ENCODE measurements at regions not wholly inside any gene's neighbourhood (a gene's known extent, or its start where the extent isn't known, plus 50 kb on each side); places are given as distances from the start of the nearest gene placed in this dataset.

DNA sequence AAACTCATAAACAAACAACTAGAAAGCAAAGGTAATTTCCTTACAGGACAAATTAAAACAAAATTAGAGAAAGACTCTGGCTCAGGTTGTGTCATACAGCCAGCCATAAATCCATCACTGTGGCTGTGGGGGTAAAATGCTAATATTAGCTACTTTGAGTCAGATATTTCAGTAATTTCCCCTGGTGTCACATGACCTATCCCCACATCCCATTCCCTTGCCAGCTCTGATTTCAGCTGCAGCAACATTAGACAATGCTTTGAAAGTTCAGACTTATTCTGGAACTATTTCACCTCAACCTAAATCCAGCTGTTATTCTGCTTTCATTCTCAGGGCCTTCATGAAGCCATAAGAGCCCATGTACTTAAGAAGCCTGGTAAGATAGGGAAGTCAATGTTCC is 55.3 kb downstream of the RPL10L start:
- TF ChIP-seq, protein P1, sequence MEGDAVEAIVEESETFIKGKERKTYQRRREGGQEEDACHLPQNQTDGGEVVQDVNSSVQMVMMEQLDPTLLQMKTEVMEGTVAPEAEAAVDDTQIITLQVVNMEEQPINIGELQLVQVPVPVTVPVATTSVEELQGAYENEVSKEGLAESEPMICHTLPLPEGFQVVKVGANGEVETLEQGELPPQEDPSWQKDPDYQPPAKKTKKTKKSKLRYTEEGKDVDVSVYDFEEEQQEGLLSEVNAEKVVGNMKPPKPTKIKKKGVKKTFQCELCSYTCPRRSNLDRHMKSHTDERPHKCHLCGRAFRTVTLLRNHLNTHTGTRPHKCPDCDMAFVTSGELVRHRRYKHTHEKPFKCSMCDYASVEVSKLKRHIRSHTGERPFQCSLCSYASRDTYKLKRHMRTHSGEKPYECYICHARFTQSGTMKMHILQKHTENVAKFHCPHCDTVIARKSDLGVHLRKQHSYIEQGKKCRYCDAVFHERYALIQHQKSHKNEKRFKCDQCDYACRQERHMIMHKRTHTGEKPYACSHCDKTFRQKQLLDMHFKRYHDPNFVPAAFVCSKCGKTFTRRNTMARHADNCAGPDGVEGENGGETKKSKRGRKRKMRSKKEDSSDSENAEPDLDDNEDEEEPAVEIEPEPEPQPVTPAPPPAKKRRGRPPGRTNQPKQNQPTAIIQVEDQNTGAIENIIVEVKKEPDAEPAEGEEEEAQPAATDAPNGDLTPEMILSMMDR (IDR thresholded peaks at IDR 0.05; ENCODE audit: low read depth, low read length): no peak
- no peaks in the 10 kb centered on the region for H3K36me3 ChIP-seq
- H3K9me3 ChIP-seq: no peaks in the 10 kb centered on the region
- H3K4me3 ChIP-seq (ENCODE audit: low read depth, low read length): no peak overlapping the region
- no peak for DNase-seq
- no peaks in the 10 kb centered on the region for H3K27me3 ChIP-seq
- no peaks in the 10 kb centered on the region for H3K4me1 ChIP-seq

DNA sequence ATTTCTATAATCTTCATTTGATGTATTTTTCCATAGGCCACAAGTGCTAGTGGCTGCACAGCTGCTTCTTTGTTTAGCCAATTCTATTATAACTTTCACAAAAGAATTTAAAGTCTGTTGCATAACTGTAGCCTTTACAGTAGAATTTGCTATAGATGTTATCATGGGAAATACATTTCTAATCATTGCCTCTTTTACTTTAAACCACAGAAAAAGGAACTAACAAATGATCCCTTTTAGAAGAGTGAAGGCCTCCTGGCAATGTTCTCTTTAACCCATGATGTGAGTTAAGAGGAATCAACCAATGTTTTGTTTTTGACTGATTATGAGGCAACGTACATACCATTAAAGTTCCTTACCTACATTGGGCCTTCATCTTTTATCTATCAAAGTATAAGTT is 68.8 kb downstream of the RPL10L start:
- Histone ChIP-seq H3K27me3 (no peaks in the 10 kb centered on the region), H3K9me3 (no peaks in the 10 kb centered on the region), H3K4me3 (ENCODE audit: low read depth, low read length) (no peak overlapping the region), H3K36me3 (no peaks in the 10 kb centered on the region), H3K4me1 (peaks cover 3% of the 10 kb centered on the region)
- DNase-seq: no peak
- TF ChIP-seq, protein P1 (IDR thresholded peaks at IDR 0.05; ENCODE audit: low read depth, low read length): no peak

DNA sequence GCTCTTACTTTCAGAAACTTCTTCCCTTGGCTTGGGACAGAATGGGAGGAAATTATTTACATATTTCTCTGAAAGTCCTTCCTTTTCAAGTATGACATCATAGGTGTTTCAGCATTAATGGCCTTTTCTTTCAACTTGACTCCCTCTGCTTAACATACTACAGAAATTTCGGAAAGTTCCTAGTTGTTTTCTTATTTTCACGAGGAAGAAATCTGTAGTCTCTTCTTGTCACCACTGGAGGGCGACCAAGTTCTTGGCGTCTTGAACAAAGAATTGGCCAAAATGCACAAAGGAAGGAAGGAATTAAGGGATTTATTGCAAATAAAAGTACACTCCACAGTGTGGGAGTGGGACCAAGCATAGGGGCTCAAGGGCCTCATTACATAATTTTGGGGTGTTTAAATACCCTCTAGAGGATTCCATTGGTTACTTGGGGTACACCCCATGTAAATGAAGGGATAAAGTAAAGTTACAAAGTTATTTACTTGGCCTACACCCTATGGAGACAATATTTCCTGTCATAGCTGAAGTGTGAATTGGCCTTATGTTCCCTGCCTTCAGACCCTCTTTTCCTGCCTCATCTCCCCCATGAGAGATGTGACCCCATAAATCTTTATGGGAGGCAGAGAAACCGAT is 70.4 kb downstream of the RPL10L start:
- Histone ChIP-seq H3K27me3 (no peaks in the 10 kb centered on the region), H3K4me1 (peaks cover 3% of the 10 kb centered on the region), H3K36me3 (no peaks in the 10 kb centered on the region), H3K4me3 (ENCODE audit: low read depth, low read length) (no peak overlapping the region), H3K9me3 (no peaks in the 10 kb centered on the region)
- DNase-seq: peak; percentile 59
- TF ChIP-seq, protein P1 (IDR thresholded peaks at IDR 0.05; ENCODE audit: low read depth, low read length): peak; percentile 77

DNA sequence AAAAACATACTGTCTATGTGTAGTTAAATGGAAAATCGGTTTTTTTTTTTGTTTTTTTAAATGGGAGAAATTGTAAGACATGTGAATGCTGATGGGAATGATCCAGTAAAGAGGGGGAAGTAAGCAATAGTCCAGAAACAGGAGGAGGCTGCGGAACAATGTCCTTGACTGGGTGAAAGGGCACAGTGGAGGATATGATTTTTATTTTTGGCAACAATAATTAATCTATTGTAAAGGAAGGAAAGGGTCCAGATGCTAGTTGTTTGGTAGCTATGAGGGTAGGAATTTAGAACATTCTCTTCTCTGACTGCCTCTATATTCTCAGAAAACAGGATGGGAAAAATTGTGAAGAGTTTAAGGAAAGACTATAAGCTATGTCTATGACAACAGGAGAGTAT is 76.6 kb downstream of the RPL10L start:
- H3K36me3 ChIP-seq: no peaks in the 10 kb centered on the region
- no peaks in the 10 kb centered on the region for H3K9me3 ChIP-seq
- no peaks in the 10 kb centered on the region; the same call in none of the 2 replicates for H3K4me1 ChIP-seq
- no peak overlapping the region for H3K4me3 ChIP-seq (ENCODE audit: low read depth, low read length)
- TF ChIP-seq, protein P1 (IDR thresholded peaks at IDR 0.05; ENCODE audit: low read depth, low read length): no peak
- no peak for DNase-seq
- no peaks in the 10 kb centered on the region for H3K27me3 ChIP-seq

DNA sequence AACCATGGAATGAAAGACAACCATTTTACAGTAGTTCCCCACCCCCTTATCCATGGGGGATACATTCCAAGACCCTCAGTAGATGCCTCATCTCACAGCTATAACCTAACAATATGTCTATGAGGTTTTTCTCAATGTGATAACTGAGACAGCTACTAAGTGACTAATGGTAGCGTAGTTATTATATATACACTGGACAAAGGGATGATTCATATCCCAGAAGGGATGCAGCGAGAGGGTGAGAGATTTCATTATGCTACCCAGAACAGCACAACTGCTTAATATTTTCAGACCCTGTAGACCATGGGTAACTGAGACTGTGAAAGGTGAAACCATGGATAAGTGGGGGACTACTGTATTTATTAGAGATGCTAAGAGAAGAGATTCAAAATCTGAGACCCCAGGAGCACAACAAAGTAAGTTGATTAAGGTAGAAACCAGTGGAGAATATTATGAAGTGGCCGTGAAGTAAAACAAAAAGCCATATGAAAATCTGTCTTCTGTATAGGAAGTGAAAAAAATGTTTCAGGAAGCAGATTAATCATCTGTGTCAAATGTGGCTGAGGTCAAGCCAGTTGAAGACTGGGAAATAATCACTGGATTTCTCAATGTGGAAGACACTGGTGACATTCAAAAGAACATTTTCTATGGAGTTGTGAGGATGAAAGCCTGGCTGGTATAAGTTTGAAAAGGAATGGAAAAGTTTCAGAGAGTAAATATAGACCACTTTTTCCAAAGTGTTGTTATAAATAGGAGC is 77.2 kb downstream of the RPL10L start:
- TF ChIP-seq, protein P1 (IDR thresholded peaks at IDR 0.05; ENCODE audit: low read depth, low read length): no peak
- Histone ChIP-seq H3K4me1 (no peaks in the 10 kb centered on the region), H3K9me3 (no peaks in the 10 kb centered on the region), H3K27me3 (no peaks in the 10 kb centered on the region), H3K36me3 (no peaks in the 10 kb centered on the region), H3K4me3 (ENCODE audit: low read depth, low read length) (no peak overlapping the region)
- DNase-seq: no peak

DNA sequence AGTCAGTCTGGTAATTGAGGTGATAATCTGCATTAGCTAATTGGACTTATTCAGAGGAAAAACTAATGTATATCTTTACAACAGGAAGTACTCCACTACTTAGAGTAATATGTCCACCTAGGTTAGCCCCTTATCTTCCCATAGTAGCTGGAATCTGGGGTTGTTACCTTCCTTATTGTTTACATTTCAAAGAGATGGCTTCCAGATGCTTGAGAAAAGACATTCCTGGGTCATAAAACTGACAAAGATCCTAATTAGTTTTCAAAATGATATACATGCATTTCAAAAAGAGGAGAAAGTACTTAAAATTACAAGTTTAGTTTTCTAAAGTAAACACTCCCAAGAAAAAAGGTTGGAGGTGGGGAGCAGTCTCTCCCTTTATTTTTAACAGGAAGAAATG is 78.1 kb downstream of the RPL10L start:
- Histone ChIP-seq H3K4me1 (no peaks in the 10 kb centered on the region), H3K9me3 (no peaks in the 10 kb centered on the region), H3K27me3 (no peaks in the 10 kb centered on the region), H3K4me3 (ENCODE audit: low read depth, low read length) (no peak overlapping the region), H3K36me3 (no peaks in the 10 kb centered on the region)
- TF ChIP-seq, protein P1 (IDR thresholded peaks at IDR 0.05; ENCODE audit: low read depth, low read length): no peak
- no peak for DNase-seq
